Bronchial epithelial cell (primary cell): ENCODE measurements at regions not wholly inside any gene's neighbourhood (a gene's known extent, or its start where the extent isn't known, plus 50 kb on each side); places are given as distances from the start of the nearest gene placed in this dataset.
A peak's percentile ranks its signal among the peaks of the same experiment; 100 is the strongest.
"Not testable (repeated sequence)": the region's sequence is repeated elsewhere in the genome, so short reads cannot be mapped to it uniquely, and the experiment has no call there.

Experiments
- DNase-seq: peaks from one replicate; pipeline ENCODE4 v3.0.0-alpha.2; 2010; ENCODE audit warnings: low read depth
- FAIRE-seq: peaks from 2 replicates; lab custom pipeline; 2011; peaks lifted over from hg19 to GRCh38; lab: Jason Lieb, UNC
- H3K27me3 ChIP-seq: 2 replicates; pipeline ENCODE4 v1.5.1; 2011; ENCODE audit warnings: low read length; ENCODE audit not compliant: control insufficient read depth, insufficient read depth
- H3K36me3 ChIP-seq: 2 replicates; pipeline ENCODE4 v1.5.1; 2011; ENCODE audit warnings: low read length; ENCODE audit not compliant: control insufficient read depth, insufficient read depth
- H3K4me3 ChIP-seq: 2 replicates; pipeline ENCODE4 v1.5.1; 2011; ENCODE audit warnings: mild to moderate bottlenecking, low read depth, low read length, control low read depth
- TF ChIP-seq, protein P1 (sequence below): IDR thresholded peaks from 2 replicates; pipeline ENCODE4 v1.5.1; 2011; ENCODE audit warnings: mild to moderate bottlenecking, moderate library complexity, low read length, control low read depth, inconsistent platforms; ENCODE audit not compliant: insufficient read depth, severe bottlenecking

DNA sequence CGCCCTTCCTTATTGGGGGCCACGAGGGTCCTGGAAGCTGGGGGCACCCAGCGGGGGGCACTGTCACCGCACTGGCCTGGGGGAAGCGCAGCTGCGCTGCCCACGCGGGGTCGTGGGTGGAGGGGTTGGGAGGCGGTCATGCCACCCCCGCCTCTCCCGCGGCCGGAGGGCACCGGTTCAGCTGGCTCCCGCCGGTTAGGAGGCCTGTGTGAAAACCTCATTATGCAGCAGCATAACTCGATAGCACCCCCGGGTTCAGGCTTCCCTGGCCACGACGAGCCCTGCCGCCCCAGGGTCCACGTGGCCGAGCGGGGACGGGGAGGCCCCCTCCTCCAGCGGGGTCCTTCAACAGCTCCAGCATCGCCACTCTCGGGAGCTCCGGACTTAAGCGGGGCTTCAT, 91.2 kb upstream of the ERCC6L2 start:
- FAIRE-seq (no peak), DNase-seq (no peak)

DNA sequence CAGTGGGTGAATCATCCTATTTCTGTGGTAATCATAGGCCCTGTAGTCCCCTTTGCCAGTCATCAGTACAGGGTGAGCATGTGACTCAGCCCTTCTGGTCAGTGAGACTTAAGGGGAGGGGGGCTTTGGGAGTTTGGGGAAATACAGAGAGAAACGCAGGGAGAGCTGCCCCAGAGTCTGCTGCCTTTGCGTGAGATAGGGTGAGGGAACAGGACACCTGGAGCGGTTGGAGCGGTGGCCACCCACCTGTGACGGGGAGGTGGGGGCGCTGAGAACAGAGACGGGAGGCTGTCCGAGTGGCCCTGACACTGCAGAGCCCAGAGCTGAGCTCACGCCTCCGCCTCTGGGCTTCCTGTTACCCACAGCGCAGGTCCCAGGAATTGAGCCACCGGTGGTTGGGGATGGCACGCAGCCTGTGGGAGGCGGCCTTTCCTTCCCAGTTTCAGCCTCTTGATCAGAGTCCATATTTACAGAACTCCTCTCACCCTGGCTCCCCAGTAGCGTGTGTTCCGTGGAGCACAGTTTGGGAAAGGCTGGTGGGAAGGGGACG, 92.0 kb upstream of the ERCC6L2 start:
- DNase-seq (no peak), FAIRE-seq (no peak)
- Histone ChIP-seq H3K4me3 (no peak overlapping the region), H3K36me3 (no peaks in the 10 kb centered on the region), H3K27me3 (no peaks in the 10 kb centered on the region)
- TF ChIP-seq, protein P1, sequence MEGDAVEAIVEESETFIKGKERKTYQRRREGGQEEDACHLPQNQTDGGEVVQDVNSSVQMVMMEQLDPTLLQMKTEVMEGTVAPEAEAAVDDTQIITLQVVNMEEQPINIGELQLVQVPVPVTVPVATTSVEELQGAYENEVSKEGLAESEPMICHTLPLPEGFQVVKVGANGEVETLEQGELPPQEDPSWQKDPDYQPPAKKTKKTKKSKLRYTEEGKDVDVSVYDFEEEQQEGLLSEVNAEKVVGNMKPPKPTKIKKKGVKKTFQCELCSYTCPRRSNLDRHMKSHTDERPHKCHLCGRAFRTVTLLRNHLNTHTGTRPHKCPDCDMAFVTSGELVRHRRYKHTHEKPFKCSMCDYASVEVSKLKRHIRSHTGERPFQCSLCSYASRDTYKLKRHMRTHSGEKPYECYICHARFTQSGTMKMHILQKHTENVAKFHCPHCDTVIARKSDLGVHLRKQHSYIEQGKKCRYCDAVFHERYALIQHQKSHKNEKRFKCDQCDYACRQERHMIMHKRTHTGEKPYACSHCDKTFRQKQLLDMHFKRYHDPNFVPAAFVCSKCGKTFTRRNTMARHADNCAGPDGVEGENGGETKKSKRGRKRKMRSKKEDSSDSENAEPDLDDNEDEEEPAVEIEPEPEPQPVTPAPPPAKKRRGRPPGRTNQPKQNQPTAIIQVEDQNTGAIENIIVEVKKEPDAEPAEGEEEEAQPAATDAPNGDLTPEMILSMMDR = no peak

More for the DNA sequence above, 91.2 kb upstream of the ERCC6L2 start:
- Histone ChIP-seq H3K36me3 (no peaks in the 10 kb centered on the region), H3K4me3 (no peak overlapping the region), H3K27me3 (no peaks in the 10 kb centered on the region)
- TF ChIP-seq, protein P1 = no peak

- TF ChIP-seq, protein P1 = no peak
- FAIRE-seq = no peak
- peak; percentile 73 for DNase-seq
- no peaks in the 10 kb centered on the region for H3K27me3 ChIP-seq
- no peak overlapping the region for H3K4me3 ChIP-seq
- no peaks in the 10 kb centered on the region for H3K36me3 ChIP-seq
Measured at GRCh38 chr9:95780751-95781150, 94.7 kb upstream of the ERCC6L2 start.

DNA sequence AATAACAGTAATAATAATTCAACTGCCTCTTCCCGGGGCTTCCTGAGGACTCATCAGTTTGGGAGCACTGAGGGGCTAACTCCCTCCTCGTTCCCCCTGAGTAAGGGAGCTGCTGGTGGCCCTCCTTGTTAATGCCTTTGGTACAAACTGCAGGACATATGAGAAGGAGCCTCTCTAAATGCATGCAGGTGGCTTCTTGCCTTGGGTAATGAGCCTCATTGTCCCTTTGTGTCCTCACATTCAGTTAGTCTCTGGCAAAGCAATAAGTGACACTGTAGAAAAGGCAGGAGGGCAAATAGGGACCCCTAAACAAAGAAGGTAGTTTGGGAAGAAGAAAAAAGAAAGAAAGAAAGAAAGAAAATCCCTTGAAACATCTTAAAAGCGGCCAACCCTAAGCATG, 95.4 kb upstream of the ERCC6L2 start:
- Histone ChIP-seq H3K27me3 (no peaks in the 10 kb centered on the region), H3K4me3 (no peak overlapping the region), H3K36me3 (no peaks in the 10 kb centered on the region)
- FAIRE-seq (no peak), DNase-seq (no peak)
- TF ChIP-seq, protein P1 = no peak

DNA sequence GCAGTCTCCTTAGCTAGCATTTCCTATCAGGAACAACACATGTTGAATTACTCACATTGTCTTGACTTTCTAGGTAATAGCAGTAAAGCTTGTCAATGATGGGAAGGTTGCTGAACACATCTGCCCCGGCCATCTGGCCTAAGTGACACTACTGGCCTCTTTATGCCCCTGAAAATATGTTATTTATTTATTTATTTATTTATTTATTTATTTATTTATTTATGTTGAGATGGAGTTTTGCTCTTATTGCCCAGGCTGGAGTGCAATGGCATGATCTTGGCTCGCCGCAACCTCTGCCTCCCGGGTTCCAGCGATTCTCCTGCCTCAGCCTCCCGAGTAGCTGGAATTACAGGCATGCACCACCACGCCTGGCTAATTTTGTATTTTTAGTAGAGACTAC, 95.9 kb upstream of the ERCC6L2 start:
- not testable (repeated sequence) for FAIRE-seq, DNase-seq, H3K4me3 ChIP-seq, H3K27me3 ChIP-seq, H3K36me3 ChIP-seq

DNA sequence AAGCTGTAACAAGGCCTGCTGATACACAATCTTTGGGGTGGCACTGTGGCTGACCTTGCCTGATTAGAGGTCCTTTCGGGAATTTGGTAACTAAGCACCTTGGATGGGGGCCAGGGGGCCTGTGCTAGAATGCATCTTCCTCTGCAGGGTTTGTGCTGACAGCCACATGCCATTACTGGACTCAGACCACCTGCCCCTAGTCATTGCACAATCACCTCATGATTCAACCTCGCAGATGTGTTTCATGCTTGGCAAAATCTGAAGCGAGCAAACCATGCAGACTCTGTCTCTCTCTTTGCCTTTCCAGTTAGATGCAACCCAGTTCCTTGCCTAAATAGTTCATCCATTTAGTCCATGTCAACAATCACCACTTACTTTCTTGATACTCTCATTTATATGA, 96.5 kb upstream of the ERCC6L2 start:
- TF ChIP-seq, protein P1 = no peak
- FAIRE-seq = no peak
- no peaks in the 10 kb centered on the region for H3K27me3 ChIP-seq
- DNase-seq = peak; percentile 42
- H3K4me3 ChIP-seq = no peak overlapping the region
- H3K36me3 ChIP-seq = no peaks in the 10 kb centered on the region
